Lung microvascular endothelial cell (primary cell): ENCODE measurements at regions not wholly inside any gene's neighbourhood (a gene's known extent, or its start where the extent isn't known, plus 50 kb on each side); places are given as distances from the start of the nearest gene placed in this dataset.

ENCODE experiments used
- DNase-seq, 2 donors: peaks; one replicate each; pipeline versions ENCODE4 v3.0.0 to v3.0.0-alpha.2; 2010; ENCODE audit warnings: low read depth in 2 of 2

GRCh38 chr7:145655666-145656065, 460.9 kb upstream of the CNTNAP2 start:
- no peak for DNase-seq

- DNase-seq: no peak
These were observed 471.5 kb upstream of the CNTNAP2 start for GRCh38 chr7:145645135-145645515.

DNA sequence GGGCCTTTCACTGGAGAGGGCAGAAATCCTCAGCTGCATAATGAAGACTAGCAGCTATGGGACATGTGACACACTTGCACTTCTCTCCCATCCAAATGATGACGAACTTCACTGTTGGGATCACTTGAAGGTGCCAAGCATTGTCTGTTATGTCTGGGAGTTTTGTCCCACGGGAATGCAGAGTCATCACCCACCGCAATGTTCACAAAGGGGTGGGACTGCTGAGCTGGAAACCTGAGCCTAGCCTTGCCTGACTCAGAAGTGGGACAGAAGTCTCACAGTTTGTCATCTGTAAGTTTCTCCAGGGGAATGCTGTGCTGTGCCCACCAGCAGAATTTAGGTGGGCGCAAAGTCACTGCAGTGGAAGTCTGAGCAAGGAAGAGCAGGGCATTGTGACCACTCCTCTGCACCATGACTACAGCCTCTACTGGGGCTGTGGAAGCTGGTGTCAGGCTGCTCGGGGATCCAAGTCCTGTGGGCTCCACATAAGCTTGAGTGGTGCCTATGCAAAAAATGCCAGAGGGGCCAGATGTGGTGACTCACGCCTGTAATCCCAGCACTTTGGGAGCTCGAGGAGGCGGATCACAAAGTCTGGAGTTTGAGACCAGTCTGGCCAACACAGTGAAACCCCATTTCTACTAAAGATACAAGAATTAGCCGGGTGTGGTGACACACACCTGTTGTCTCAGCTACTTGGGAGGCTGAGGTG, 472.0 kb upstream of the CNTNAP2 start:
- DNase-seq: no peak

GRCh38 chr7:145643981-145644380, 472.6 kb upstream of the CNTNAP2 start:
- DNase-seq: no peak

- DNase-seq: no peak
These were observed 483.1 kb upstream of the CNTNAP2 start for GRCh38 chr7:145633513-145633912.

DNA sequence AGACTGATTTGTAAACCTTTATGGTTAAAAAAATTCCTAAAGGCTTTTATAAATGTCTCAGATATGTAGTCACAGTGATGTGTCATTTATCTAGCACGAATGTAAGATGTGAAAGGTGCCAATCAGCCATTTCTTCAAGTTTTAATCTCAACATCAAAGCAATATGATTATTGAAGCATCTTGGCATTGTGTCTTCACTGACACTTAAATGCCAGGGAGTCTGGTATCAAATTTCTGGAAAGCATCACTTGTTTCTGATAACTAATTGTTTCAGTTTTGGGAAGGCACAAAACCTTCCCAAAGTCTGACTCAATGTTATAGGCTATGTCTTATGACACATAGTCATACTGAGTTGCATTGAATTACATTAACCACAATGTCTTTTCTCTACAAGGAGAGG, 492.0 kb upstream of the CNTNAP2 start:
- DNase-seq: no peak

GRCh38 chr7:145605963-145606362, 510.6 kb upstream of the CNTNAP2 start:
- DNase-seq: no peak

DNA sequence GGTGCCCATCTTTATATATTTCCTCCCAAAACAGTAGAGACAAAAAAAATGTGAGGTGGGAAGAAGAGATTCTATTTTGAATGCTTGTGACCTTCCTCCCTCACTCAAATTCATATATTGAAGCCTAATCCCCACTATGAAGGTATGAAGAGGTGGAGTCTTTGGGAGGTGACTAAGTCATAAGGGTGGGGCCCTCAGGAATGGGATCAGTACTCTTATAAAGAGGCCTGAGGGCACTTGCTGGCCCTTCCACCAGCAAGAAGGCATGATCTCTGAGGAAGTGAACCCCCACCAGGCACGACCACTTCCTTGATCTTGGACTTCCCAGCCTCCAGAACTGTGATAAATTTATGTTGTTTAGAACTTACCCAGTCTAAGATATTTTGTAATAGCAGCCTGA, 517.2 kb upstream of the CNTNAP2 start:
- DNase-seq: no peak

DNA sequence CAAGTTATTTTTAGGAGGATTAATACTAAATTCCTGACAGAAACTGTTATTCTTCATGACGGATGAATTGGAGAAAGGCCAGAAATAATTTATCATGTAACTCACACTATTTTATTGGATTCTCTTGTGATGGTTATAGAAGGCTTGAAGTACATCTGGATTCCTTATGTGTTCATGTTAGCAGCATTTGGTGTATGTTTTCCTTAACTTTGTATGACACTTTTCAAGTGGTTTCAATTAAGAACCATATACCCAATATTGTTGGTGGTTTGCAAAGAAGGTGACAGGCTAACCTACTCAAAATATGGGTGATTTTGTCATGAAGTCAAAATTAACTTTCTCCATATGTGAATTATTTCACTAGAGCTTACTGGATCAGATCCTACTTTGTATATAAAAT, 532.2 kb upstream of the CNTNAP2 start:
- no peak for DNase-seq

DNA sequence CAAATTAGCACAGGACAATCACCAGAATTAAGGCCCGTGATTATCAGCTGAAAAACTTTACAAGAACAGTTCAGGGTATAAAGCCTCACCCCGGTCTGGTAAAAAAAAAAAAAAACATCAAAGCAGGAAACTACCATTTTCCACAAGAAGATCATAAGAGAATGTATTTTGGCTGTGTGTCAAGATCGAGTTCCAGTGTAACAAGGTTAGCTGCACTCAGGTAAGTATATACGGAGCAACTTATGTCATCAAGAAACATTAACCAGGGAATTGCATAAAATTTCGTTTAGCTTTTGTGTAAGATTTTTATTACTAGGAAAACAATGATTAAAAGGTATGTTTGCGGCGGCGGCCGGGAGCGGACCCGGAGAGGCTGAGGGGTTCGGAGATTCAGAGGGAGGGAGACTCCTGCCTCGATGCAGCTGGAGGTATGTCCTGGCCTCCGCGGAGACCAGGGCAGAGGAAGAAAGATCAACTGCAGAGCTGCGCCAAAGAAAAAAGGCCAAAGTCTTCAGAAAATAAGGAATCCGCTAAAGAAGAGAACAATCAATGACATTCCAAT, 533.8 kb upstream of the CNTNAP2 start:
- DNase-seq: no peak

DNA sequence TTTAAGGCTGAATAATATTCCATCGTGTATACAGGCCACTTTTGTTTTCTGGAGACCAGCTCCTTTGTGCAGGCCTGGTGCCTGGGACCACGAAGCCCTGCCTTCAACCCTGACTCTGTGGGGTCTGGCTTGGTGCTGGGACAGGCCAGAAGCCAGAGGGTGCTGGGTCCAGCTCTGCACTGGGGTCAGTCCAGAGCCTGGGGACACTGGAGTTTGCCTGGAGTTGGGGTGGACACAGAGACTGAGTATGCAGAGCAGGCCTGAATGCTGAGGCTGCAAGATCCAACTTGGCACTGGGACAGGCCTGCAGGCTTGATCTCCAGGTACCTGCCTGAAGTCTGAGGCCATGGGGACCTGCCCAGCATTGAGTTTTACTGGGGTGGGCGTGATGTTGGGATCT, 558.8 kb upstream of the CNTNAP2 start:
- no peak for DNase-seq

DNA sequence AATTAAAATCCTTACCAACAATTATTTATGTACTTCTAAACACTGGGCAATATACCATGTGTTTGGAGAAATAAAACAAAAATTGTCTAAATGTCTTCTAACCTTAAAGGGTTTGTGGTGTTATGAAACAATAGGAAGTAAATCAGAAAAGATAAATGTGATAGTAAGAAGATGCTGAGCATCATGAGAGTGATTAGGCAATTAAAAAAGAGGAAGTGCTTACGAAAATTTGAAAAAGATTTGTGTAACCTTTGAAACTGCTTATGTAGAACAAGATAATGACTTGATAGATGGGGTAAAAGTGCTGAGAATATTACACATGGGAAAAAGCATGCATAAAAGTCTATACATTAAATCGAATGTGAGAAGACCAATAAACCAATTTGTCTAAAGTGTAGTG, 573.4 kb upstream of the CNTNAP2 start:
- DNase-seq: no peak

- no peak for DNase-seq
These were observed 576.7 kb upstream of the CNTNAP2 start for GRCh38 chr7:145539910-145540309.

GRCh38 chr7:145534301-145534700, 582.3 kb upstream of the CNTNAP2 start:
- no peak for DNase-seq

DNA sequence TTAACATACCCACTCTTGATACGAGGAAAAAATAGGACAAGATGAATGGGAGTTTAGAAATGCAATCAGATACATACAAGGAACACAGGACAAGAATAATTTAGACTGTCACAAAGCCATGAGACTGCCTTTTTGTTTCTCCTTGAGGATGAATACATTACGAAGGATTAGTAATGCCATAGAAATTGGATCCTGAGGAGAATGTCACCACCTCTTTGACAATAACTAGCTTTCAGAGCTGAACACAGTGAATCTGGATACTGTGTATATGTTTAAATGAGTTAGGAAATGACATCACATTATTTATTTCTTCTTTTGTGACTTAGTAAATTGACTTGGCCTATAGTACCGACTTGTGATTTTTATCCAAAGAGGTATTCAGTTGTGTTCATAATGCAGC, 596.3 kb upstream of the CNTNAP2 start:
- no peak for DNase-seq

DNA sequence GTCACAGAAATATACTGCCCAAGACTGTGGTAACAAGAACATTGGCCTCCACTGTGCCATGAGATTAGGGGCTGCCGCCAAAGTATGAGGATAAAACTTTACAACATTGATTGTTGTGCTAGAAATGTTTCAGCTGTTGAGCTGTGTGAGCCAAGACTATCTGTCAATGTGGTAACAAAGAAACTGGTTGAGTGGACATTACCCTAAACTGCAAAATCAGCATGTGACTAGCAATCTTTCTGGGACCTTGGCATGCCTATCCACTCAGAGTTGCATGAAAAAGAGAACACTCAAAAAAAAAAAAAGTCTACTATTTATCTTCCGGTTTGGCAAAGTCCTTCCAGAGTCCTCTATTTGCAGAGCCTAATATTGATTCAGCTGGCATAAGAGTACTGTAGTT, 605.6 kb upstream of the CNTNAP2 start:
- DNase-seq: no peak

DNA sequence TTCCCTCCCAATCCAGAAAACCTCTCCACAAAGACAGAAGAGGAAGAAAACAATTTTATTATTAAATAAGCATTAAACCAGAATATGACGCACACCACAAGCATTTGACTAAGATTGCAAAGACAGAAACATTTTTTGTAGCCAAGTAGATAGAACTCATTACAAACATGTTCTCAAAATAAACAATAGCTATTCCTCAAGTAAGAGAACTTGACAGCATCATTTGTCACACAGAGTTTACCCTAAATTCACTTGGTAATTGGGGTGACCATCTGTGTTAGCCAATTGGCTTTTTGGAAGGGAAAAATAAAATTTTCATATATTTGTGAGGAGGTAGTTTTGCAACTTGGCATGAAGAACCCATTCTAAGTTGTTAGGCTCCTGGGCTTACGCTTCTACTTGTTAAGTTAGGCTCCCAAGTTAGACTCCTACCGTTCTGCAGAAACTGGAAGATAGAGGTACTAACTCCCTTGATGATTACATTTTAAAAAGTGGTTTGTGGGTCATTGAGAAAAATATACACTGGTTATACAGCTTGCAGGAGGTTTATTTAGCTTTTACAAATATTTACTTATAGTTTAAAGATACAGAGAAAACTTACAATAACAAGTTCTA, 618.6 kb upstream of the CNTNAP2 start:
- no peak for DNase-seq

DNA sequence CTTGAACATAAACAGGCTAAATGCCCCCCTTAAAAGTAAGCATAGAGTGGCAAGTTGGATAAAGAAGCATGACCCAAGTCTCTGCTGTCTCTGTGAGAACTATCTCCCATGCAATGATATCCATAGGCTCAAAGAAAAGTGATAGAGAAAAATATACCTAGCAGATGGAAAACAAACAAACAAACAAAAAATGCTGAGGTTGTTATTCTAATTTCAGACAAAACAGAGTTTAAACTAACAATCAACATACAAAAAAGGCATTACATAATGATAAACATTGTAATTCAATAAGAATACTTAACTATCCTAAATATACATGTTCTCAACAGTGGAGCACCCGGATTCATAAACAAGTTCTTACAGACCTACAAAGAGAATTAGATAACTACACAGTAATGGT, 626.2 kb upstream of the CNTNAP2 start:
- no peak for DNase-seq

GRCh38 chr7:145489609-145490008, 627.0 kb upstream of the CNTNAP2 start:
- no peak for DNase-seq

DNA sequence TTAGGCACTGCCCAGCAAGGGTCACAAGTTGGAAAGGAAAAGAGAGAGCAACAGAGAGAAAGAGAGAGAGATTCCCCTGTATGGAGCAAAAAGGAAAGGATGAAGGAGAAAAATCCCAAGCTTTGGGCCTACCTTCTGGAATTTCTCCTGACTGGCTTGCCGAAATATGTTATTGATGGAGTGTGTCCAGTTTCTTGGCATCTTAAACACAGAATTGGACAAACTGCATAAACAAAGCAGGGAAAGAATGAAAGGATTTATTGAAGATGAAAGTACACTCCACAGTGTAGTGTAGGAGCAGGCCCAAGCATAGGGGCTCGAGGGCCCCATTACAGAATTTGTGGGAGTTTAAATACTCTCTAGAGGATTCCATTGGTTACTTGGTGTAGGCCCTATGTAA, 627.8 kb upstream of the CNTNAP2 start:
- DNase-seq: no peak

DNA sequence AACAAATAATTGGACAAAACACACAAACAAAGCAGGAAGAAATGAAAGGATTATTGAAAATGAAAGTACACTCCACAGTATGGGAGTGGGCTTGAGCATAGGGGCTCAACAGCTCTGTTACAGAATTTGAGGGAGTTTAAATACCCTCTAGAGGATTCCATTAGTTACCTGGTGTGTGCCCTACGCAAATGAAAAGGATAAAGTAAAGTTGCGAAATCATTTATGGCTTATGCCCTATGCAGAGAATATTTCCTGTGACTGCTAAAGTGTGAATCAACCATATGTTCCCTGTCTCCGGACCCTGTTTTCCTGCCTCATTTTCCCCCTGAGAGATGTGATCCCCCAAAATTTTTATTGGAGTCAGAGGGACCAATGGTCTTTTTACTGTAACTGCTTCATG, 634.6 kb upstream of the CNTNAP2 start:
- no peak for DNase-seq

GRCh38 chr7:145478541-145478940, 638.1 kb upstream of the CNTNAP2 start:
- DNase-seq: no peak

DNA sequence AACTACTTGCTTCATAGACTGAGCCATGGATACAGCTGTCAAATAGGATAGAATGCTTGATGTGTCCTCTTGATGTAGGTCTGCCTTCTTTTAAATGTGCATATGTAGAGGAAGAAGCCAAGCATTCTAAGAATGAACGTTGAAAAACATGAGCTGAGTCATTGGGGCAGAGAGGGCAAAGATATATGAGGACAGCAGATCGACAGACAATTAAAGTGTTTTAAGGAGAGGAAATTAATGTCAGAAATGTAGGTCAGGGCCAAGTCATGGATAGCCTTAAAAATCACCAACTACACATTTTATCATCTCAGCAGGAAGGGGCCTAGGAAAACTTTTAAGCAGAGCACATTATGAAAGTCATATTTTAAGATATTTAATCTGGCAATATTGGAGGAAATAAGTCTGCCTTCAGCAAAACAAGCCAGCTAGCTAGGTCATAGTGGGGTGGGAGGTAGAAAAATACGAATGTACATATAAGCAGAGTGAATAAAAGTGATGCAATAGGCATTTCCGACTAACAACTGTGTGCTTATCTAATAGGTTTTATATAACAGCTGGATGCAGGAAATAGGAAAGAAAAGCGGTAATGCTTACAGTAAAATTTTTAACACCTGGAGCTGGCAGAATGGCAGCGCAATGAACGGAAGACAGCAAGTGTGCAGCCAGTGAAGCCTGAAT, 638.3 kb upstream of the TPK1 start:
- DNase-seq: no peak
